HepG2 (cell line): ENCODE measurements at regions not wholly inside any gene's neighbourhood (a gene's known extent, or its start where the extent isn't known, plus 50 kb on each side); places are given as distances from the start of the nearest gene placed in this dataset.

Experiments used
- CAMTA2 ChIP-seq: sonication (generic); formaldehyde crosslinking; IDR thresholded peaks from 2 replicates; pipeline ENCODE4 v1.4.0; 2020; ENCODE audit warnings: mild to moderate bottlenecking, missing genetic modification reagents, borderline replicate concordance
- CERS6 ChIP-seq: sonication (generic); formaldehyde crosslinking; IDR thresholded peaks from 2 replicates; pipeline ENCODE4 v1.5.0; 2020; ENCODE audit warnings: missing genetic modification reagents
- CREB1 ChIP-seq, 2 experiments: fragments of 450-650 bp in 1 of 2; IDR thresholded peaks; 2 replicates each; pipeline ENCODE4 v1.6.1; 2016 to 2017; ENCODE audit warnings: control low read depth in 1 of 2, mild to moderate bottlenecking in 1 of 2, missing compliant biosample characterization in 1 of 2, missing genetic modification characterization in 1 of 2
- FOXK1 ChIP-seq: sonication (generic); formaldehyde crosslinking; IDR thresholded peaks from 2 replicates; pipeline ENCODE4 v1.4.0; 2020; ENCODE audit warnings: low read depth, missing genetic modification reagents, borderline replicate concordance
- IKZF4 ChIP-seq: sonication (generic); formaldehyde crosslinking; IDR thresholded peaks from 2 replicates; pipeline ENCODE4 v1.5.1; 2020; ENCODE audit warnings: borderline replicate concordance, mild to moderate bottlenecking, low read depth, missing genetic modification reagents; ENCODE audit errors: not compliant biosample characterization
- KAT7 ChIP-seq: IDR thresholded peaks from 2 replicates; pipeline ENCODE4 v1.6.1; 2018; ENCODE audit warnings: borderline replicate concordance, missing compliant biosample characterization
- KLF13 ChIP-seq: sonication (generic); formaldehyde crosslinking; IDR thresholded peaks from 2 replicates; pipeline ENCODE4 v1.4.0; 2020; ENCODE audit warnings: mild to moderate bottlenecking, missing genetic modification reagents
- KLF15 ChIP-seq: sonication (generic); formaldehyde crosslinking; IDR thresholded peaks from 2 replicates; pipeline ENCODE4 v1.8.1; 2023; ENCODE audit warnings: borderline replicate concordance, mild to moderate bottlenecking, inconsistent platforms, missing genetic modification reagents, mixed read lengths
- KLF9 ChIP-seq: IDR thresholded peaks from 2 replicates; pipeline ENCODE4 v1.6.1; 2016; ENCODE audit warnings: low read depth
- NKX3-1 ChIP-seq: sonication (generic); formaldehyde crosslinking; IDR thresholded peaks from 2 replicates; pipeline ENCODE4 v1.5.0; 2020; ENCODE audit warnings: missing genetic modification reagents
- NONO ChIP-seq, 2 experiments: fragments of 450-650 bp in 1 of 2; sonication (generic) in 1 of 2; formaldehyde crosslinking in 1 of 2; IDR thresholded peaks in 1 of 2; conservative IDR thresholded peaks in 1 of 2; 2 replicates each; pipeline versions ENCODE4 v1.6.1 to v1.8.0; 2017 to 2022; ENCODE audit warnings: mild to moderate bottlenecking in 1 of 2, missing genetic modification reagents in 1 of 2, moderate library complexity in 1 of 2
- NR2F2 ChIP-seq: IDR thresholded peaks from 2 replicates; pipeline ENCODE4 v1.6.1; 2012; ENCODE audit warnings: low read depth, inconsistent platforms, borderline replicate concordance
- POLR2A ChIP-seq, 2 experiments: IDR thresholded peaks; 2 replicates each; pipeline ENCODE4 v1.6.1; 2011; ENCODE audit warnings: low read depth in 2 of 2, low read length in 2 of 2, mild to moderate bottlenecking in 1 of 2, moderate library complexity in 1 of 2; ENCODE audit not compliant: insufficient read depth in 1 of 2
- POLR2G ChIP-seq: fragments of 200-400 bp; formaldehyde crosslinking; IDR thresholded peaks from 2 replicates; pipeline ENCODE4 v1.6.1; 2018; ENCODE audit warnings: mild to moderate bottlenecking, low read depth, low read length, moderate library complexity
- SNRNP70 ChIP-seq: fragments of 200-400 bp; formaldehyde crosslinking; IDR thresholded peaks from 2 replicates; pipeline ENCODE4 v1.6.1; 2017; ENCODE audit warnings: mild to moderate bottlenecking, low read depth, low read length, moderate library complexity
- ZBTB7A ChIP-seq: sonication (generic); formaldehyde crosslinking; IDR thresholded peaks from 2 replicates; pipeline ENCODE4 v1.8.0; 2022; ENCODE audit warnings: mild to moderate bottlenecking, missing genetic modification reagents
- ZGPAT ChIP-seq: IDR thresholded peaks from 2 replicates; pipeline ENCODE4 v1.6.1; 2016; ENCODE audit warnings: mild to moderate bottlenecking
- ZNF180 ChIP-seq: sonication (generic); formaldehyde crosslinking; IDR thresholded peaks from 2 replicates; pipeline ENCODE4 v1.4.0; 2020; ENCODE audit warnings: low read depth, missing genetic modification reagents, borderline replicate concordance
- ZNF546 ChIP-seq: sonication (generic); formaldehyde crosslinking; conservative IDR thresholded peaks from 2 replicates; pipeline ENCODE4 v1.8.1; 2023; ENCODE audit warnings: mild to moderate bottlenecking, missing genetic modification reagents
- ZNF557 ChIP-seq: sonication (generic); formaldehyde crosslinking; IDR thresholded peaks from 2 replicates; pipeline ENCODE4 v1.4.0; 2020; ENCODE audit warnings: missing genetic modification reagents
- ZNF770 ChIP-seq: sonication (generic); formaldehyde crosslinking; IDR thresholded peaks from 2 replicates; pipeline ENCODE4 v1.5.0; 2020; ENCODE audit warnings: mild to moderate bottlenecking, missing genetic modification reagents
- ZNF772 ChIP-seq: sonication (generic); formaldehyde crosslinking; IDR thresholded peaks from 2 replicates; pipeline ENCODE4 v1.5.0; 2020; ENCODE audit warnings: mild to moderate bottlenecking, missing genetic modification reagents
- ZNF883 ChIP-seq: sonication (generic); formaldehyde crosslinking; IDR thresholded peaks from 2 replicates; pipeline ENCODE4 v1.5.1; 2020; ENCODE audit warnings: mild to moderate bottlenecking, missing genetic modification reagents; ENCODE audit errors: not compliant biosample characterization
- ZSCAN29 ChIP-seq: sonication (generic); formaldehyde crosslinking; conservative IDR thresholded peaks from 2 replicates; pipeline ENCODE4 v1.4.0; 2020; ENCODE audit warnings: mild to moderate bottlenecking, missing genetic modification reagents

GRCh38 chr6:112879920-112880413 is 532.8 kb downstream of the RFPL4B start (continued):
- TF ChIP-seq KLF15 (0 out of 2 replicates have a peak, but pooled peaks have one; percentile 74), NONO (IDR thresholded peaks at IDR 0.05) (no peak), NONO (CRISPR knock-in tag; conservative IDR thresholded peaks at IDR 0.05) (peak; percentile 81), KLF9 (CRISPR knock-in tag) (peak; percentile 86; the same call in 1 of the 2 replicates), ZSCAN29 (CRISPR knock-in tag) (peak; percentile 67; the same call in 1 of the 2 replicates), NR2F2 (no peak), ZGPAT (peak; percentile 63; the same call in 1 of the 2 replicates), CAMTA2 (0 out of 2 replicates have a peak, but pooled peaks have one; percentile 49), POLR2A (IDR thresholded peaks at IDR 0.05; ENCODE audit: insufficient read depth in 1 of 2, low read depth in 2 of 2, low read length in 2 of 2) (peak; percentile 30 to 73; a peak in 2 of 4 replicates), KLF13 (CRISPR knock-in tag) (0 out of 2 replicates have a peak, but pooled peaks have one; percentile 57), SNRNP70 (no peak), ZNF770 (CRISPR knock-in tag) (peak; percentile 51), CERS6 (no peak), NKX3-1 (CRISPR knock-in tag) (peak; percentile 55; the same call in 1 of the 2 replicates), ZNF180 (no peak), ZNF883 (CRISPR knock-in tag) (peak; percentile 95), IKZF4 (CRISPR knock-in tag) (peak; percentile 66), ZNF557 (CRISPR knock-in tag) (peak; percentile 15; the same call in 1 of the 2 replicates), ZNF772 (peak; percentile 56; the same call in 1 of the 2 replicates), ZNF546 (no peak), POLR2G (peak; percentile 66), KAT7 (CRISPR knock-in tag) (peak; percentile 73; the same call in 1 of the 2 replicates), FOXK1 (CRISPR knock-in tag) (peak; percentile 20; the same call in 1 of the 2 replicates), ZBTB7A (CRISPR knock-in tag) (no peak), CREB1 (IDR thresholded peaks at IDR 0.05) (no peak), CREB1 (CRISPR knock-in tag; IDR thresholded peaks at IDR 0.05) (no peak)
